ENCODE measurements at regions not wholly inside any gene's neighbourhood (a gene's known extent, or its start where the extent isn't known, plus 50 kb on each side); places are given as distances from the start of the nearest gene placed in this dataset.

- TF ChIP-seq CTCF (IDR thresholded peaks at IDR 0.05; ENCODE audit: low read length) (no peak), EZH2 (optimal IDR thresholded peaks at IDR 0.05; ENCODE audit: low read depth, low read length) (no peak)
Measured at GRCh38 chr12:85617307-85618091, 218.7 kb downstream of the RASSF9 start.
